DLD1 (cell line): ENCODE measurements at regions not wholly inside any gene's neighbourhood (a gene's known extent, or its start where the extent isn't known, plus 50 kb on each side); places are given as distances from the start of the nearest gene placed in this dataset.
"Not testable (repeated sequence)": the region's sequence is repeated elsewhere in the genome, so short reads cannot be mapped to it uniquely, and the experiment has no call there.

Experiments used
- in situ Hi-C: cut with HindIII; loops from 2 replicates; pipeline ENCODE4 v1.10.0; 2017; ENCODE audit warnings: low sequenced_read_pairs

GRCh38 chr7:24392774-24393173 is 108.8 kb downstream of the NPY start:
- in situ Hi-C loops, result no loop called here

GRCh38 chr7:24395512-24395911 is 111.5 kb downstream of the NPY start:
- in situ Hi-C loops, result no loop called here

- in situ Hi-C loops, result not testable (repeated sequence)
Observed at GRCh38 chr7:24396387-24396786, 112.4 kb downstream of the NPY start.

- in situ Hi-C loops, result no loop called here
Observed at GRCh38 chr7:24401628-24402593, 117.9 kb downstream of the NPY start.

- in situ Hi-C loops, result no loop called here
Observed at GRCh38 chr7:24402655-24403054, 118.7 kb downstream of the NPY start.

GRCh38 chr7:24403557-24403956 is 119.6 kb downstream of the NPY start:
- in situ Hi-C loops, result no loop called here

- in situ Hi-C loops, result no loop called here
Observed at GRCh38 chr7:24404315-24404714, 120.3 kb downstream of the NPY start.

GRCh38 chr7:24405002-24405401 is 121.0 kb downstream of the NPY start:
- in situ Hi-C loops, result no loop called here

GRCh38 chr7:24406053-24406788 is 122.2 kb downstream of the NPY start:
- in situ Hi-C loops, result no loop called here

GRCh38 chr7:24406789-24407299 is 122.9 kb downstream of the NPY start:
- in situ Hi-C loops, result no loop called here

- in situ Hi-C loops, result no loop called here
Observed at GRCh38 chr7:24407965-24408364, 124.0 kb downstream of the NPY start.

- in situ Hi-C loops, result no loop called here
Observed at GRCh38 chr7:24408798-24409430, 124.9 kb downstream of the NPY start.

GRCh38 chr7:24409431-24410024 is 125.5 kb downstream of the NPY start:
- in situ Hi-C loops, result no loop called here

- in situ Hi-C loops, result no loop called here
Observed at GRCh38 chr7:24411226-24411625, 127.2 kb downstream of the NPY start.

- in situ Hi-C loops, result no loop called here
Observed at GRCh38 chr7:24417526-24418120, 133.6 kb downstream of the NPY start.

GRCh38 chr7:24419077-24419476 is 135.1 kb downstream of the NPY start:
- in situ Hi-C loops, result no loop called here

- in situ Hi-C loops, result no loop called here
Observed at GRCh38 chr7:24419511-24419910, 135.5 kb downstream of the NPY start.

- in situ Hi-C loops, result loop anchor here (5.0 kb wide), 1 partner anchor 35 kb away; no protein-coding TSS in a partner anchor
Observed at GRCh38 chr7:24422441-24423010, 138.5 kb downstream of the NPY start.

- in situ Hi-C loops, result no loop called here
Observed at GRCh38 chr7:24425664-24426063, 141.7 kb downstream of the NPY start.

GRCh38 chr7:24427048-24427447 is 143.1 kb downstream of the NPY start:
- in situ Hi-C loops, result no loop called here
